ENCODE measurements at regions not wholly inside any gene's neighbourhood (a gene's known extent, or its start where the extent isn't known, plus 50 kb on each side); places are given as distances from the start of the nearest gene placed in this dataset.
A peak's percentile ranks its signal among the peaks of the same experiment; 100 is the strongest.

DNA sequence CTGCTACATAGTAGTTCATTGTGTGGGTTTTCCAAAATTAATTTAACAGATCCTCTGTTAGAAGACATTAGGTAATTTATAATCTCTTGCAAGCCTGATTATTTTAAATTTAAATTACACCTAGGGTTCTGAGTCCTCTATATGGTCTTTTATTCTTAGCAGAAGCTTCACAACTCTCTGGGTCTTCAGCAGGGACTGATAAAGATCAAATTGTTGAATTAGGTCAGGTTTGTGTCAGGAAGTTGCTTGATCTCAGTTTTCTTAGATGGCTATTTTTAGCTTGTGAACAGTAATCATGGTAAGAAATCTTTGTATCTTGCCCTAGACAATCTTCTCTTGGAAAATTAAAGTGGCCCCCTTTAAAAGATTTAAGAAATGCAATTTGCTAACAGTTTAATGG, 183.1 kb upstream of the HDAC9 start:
- Histone ChIP-seq H3K4me3 (ENCODE audit: low read length) (no peak overlapping the region), H4K20me1 (ENCODE audit: insufficient read depth, low read length) (no peaks in the 10 kb centered on the region), H3K27me3 (ENCODE audit: low read depth, low read length) (no peaks in the 10 kb centered on the region), H3K36me3 (replicated peaks; ENCODE audit: low read depth, low read length) (no peaks in the 10 kb centered on the region), H3K9ac (ENCODE audit: low read length) (no peak overlapping the region), H3K79me2 (ENCODE audit: low read length) (no peaks in the 10 kb centered on the region), H3K9me3 (ENCODE audit: insufficient read depth, low read length) (no peaks in the 10 kb centered on the region), H3K4me1 (ENCODE audit: low read length) (0 out of 2 replicates have a peak, but pooled peaks cover 2% of the 10 kb centered on the region), H2AFZ (ENCODE audit: low read depth, low read length) (no peak overlapping the region), H3K27ac (ENCODE audit: low read length) (no peak overlapping the region), H3K4me2 (ENCODE audit: low read length) (no peak overlapping the region)
- TF ChIP-seq CTCF (IDR thresholded peaks at IDR 0.05; ENCODE audit: low read depth, low read length) (no peak), EZH2phosphoT487 (IDR thresholded peaks at IDR 0.05; ENCODE audit: low read depth) (no peak)

GRCh38 chr7:18313965-18314364, 181.6 kb upstream of the HDAC9 start:
- no peaks in the 10 kb centered on the region for H3K27me3 ChIP-seq (ENCODE audit: low read depth, low read length)
- no peak overlapping the region for H3K4me3 ChIP-seq (ENCODE audit: low read length)
- no peak for TF ChIP-seq CTCF (IDR thresholded peaks at IDR 0.05; ENCODE audit: low read depth, low read length)
- TF ChIP-seq EZH2phosphoT487 (IDR thresholded peaks at IDR 0.05; ENCODE audit: low read depth), result no peak
- no peak overlapping the region for H3K9ac ChIP-seq (ENCODE audit: low read length)
- H3K4me1 ChIP-seq (ENCODE audit: low read length), result 0 out of 2 replicates have a peak, but pooled peaks cover 4% of the 10 kb centered on the region
- H3K27ac ChIP-seq (ENCODE audit: low read length), result no peak overlapping the region
- no peak overlapping the region for H3K4me2 ChIP-seq (ENCODE audit: low read length)
- no peaks in the 10 kb centered on the region for H3K79me2 ChIP-seq (ENCODE audit: low read length)
- H2AFZ ChIP-seq (ENCODE audit: low read depth, low read length), result no peak overlapping the region
- H4K20me1 ChIP-seq (ENCODE audit: insufficient read depth, low read length), result no peaks in the 10 kb centered on the region
- no peaks in the 10 kb centered on the region for H3K9me3 ChIP-seq (ENCODE audit: insufficient read depth, low read length)
- no peaks in the 10 kb centered on the region for H3K36me3 ChIP-seq (replicated peaks; ENCODE audit: low read depth, low read length)

DNA sequence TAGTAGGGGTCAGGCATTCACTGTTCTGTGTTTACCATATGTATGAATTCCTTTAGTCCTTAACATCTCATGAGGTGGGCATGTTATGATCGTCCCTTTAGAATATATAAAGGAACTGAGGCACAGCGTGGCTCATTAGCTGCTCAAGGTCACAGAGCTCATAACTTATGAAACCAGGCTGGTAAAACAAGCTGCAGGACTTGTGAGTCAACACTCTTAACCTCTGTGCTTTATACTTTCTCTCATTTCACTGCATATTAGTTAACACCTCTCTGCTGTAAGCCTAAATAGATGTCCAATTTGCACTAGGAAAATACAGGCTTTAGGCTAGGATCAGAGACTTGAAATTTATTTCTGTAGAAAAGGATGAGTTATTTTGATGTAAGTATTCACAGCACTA, 180.3 kb upstream of the HDAC9 start:
- H4K20me1 ChIP-seq (ENCODE audit: insufficient read depth, low read length), result no peaks in the 10 kb centered on the region
- H3K79me2 ChIP-seq (ENCODE audit: low read length), result no peaks in the 10 kb centered on the region
- no peak overlapping the region for H3K9ac ChIP-seq (ENCODE audit: low read length)
- no peak overlapping the region for H2AFZ ChIP-seq (ENCODE audit: low read depth, low read length)
- no peak overlapping the region for H3K4me2 ChIP-seq (ENCODE audit: low read length)
- no peaks in the 10 kb centered on the region for H3K9me3 ChIP-seq (ENCODE audit: insufficient read depth, low read length)
- H3K4me3 ChIP-seq (ENCODE audit: low read length), result no peak overlapping the region
- no peak overlapping the region for H3K27ac ChIP-seq (ENCODE audit: low read length)
- 0 out of 2 replicates have a peak, but pooled peaks cover 4% of the 10 kb centered on the region for H3K4me1 ChIP-seq (ENCODE audit: low read length)
- no peaks in the 10 kb centered on the region for H3K27me3 ChIP-seq (ENCODE audit: low read depth, low read length)
- no peaks in the 10 kb centered on the region for H3K36me3 ChIP-seq (replicated peaks; ENCODE audit: low read depth, low read length)
- TF ChIP-seq EZH2phosphoT487 (IDR thresholded peaks at IDR 0.05; ENCODE audit: low read depth), result no peak
- TF ChIP-seq CTCF (IDR thresholded peaks at IDR 0.05; ENCODE audit: low read depth, low read length), result no peak

DNA sequence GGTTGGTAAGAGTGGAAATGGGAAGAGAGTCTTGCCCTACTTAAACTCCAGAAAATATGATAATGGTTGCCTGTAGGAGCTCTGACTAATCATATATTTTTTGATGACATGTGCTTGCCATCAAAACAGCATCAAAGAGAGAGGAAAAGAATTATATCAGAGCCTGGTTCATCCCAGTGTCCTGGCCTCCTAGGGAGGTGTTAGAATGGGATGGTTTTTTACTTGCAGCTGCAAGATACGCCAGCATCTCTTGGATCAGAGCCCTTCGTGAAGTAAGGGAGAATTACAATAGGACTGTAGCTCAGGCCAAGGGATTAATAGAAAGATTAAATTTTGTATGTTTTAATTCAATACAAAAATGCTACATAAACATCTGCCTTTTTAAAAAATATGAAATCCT, 177.6 kb upstream of the HDAC9 start:
- Histone ChIP-seq H2AFZ (ENCODE audit: low read depth, low read length) (0 out of 2 replicates have a peak overlapping the region, but pooled peaks have one; percentile 60), H3K27me3 (ENCODE audit: low read depth, low read length) (no peaks in the 10 kb centered on the region), H3K79me2 (ENCODE audit: low read length) (no peaks in the 10 kb centered on the region), H3K9ac (ENCODE audit: low read length) (no peak overlapping the region), H3K4me3 (ENCODE audit: low read length) (no peak overlapping the region), H3K9me3 (ENCODE audit: insufficient read depth, low read length) (no peaks in the 10 kb centered on the region), H3K4me2 (ENCODE audit: low read length) (no peak overlapping the region), H3K4me1 (ENCODE audit: low read length) (peaks cover 7% of the 10 kb centered on the region; the same call in 1 of the 2 replicates), H3K27ac (ENCODE audit: low read length) (no peak overlapping the region), H4K20me1 (ENCODE audit: insufficient read depth, low read length) (no peaks in the 10 kb centered on the region), H3K36me3 (replicated peaks; ENCODE audit: low read depth, low read length) (no peaks in the 10 kb centered on the region)
- no peak for TF ChIP-seq EZH2phosphoT487 (IDR thresholded peaks at IDR 0.05; ENCODE audit: low read depth)
- no peak for TF ChIP-seq CTCF (IDR thresholded peaks at IDR 0.05; ENCODE audit: low read depth, low read length)
